Fibroblast of skin of scalp (primary cell): ENCODE measurements at regions not wholly inside any gene's neighbourhood (a gene's known extent, or its start where the extent isn't known, plus 50 kb on each side); places are given as distances from the start of the nearest gene placed in this dataset.

ENCODE experiments used
- DNase-seq: peaks from one replicate; pipeline ENCODE4 v3.0.0-alpha.2; 2013

DNA sequence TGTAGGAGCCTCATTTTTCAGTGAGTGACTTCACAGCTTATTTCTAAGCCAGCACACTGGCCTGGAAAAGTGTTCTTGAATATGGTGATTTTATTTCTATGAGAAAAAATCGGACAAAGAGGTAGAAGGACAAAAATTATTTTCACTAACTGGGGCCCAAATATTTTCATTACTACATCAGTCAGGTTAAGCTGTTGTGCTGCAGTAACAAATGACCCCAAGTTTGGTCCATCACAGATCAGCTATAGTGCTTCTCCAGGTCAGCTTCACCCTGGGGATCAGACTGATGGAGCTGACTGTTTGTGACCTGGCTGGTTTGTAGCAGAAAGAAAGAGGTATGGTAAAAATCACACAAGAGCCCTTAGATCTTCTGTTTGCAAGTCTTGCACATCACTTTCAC lies 97.9 kb upstream of the STT3B start:
- DNase-seq: no peak

DNA sequence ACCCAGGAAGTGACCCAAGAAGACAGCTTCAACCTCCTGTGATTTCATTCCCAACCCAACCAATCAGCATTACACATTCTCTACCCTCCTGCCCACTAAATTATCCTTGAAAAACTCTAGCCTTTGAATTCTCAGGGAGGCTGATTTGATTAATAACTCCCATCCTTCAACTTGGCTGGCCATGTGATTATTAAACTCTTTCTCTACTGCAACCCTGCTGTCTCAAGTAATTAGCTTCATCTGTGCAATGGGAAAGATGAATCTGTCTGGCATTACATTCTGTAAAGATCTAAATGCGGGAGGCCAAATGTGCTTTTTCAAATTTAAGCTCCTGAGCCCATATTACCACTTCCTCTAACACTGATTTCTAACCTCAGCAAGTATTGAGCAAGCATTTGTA lies 95.9 kb upstream of the STT3B start:
- no peak for DNase-seq

DNA sequence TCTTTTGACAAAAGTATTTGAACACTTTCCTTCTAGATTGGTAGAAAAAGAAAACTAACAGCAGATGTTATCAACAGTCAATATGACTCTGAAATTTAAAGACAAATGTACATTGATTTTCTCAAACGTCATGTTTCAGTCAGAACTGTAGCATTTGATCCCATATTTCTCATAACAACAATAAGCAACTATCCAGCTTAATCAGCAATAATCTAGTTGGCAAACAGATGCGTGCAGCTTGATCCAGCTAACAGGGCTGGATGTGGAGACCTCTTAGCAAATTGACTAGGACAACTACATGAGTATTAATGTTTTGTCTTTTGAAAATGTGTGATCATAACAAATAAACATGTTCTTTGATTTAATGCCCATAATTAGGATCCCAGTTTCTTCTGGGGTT lies 94.0 kb upstream of the STT3B start:
- DNase-seq: no peak

DNA sequence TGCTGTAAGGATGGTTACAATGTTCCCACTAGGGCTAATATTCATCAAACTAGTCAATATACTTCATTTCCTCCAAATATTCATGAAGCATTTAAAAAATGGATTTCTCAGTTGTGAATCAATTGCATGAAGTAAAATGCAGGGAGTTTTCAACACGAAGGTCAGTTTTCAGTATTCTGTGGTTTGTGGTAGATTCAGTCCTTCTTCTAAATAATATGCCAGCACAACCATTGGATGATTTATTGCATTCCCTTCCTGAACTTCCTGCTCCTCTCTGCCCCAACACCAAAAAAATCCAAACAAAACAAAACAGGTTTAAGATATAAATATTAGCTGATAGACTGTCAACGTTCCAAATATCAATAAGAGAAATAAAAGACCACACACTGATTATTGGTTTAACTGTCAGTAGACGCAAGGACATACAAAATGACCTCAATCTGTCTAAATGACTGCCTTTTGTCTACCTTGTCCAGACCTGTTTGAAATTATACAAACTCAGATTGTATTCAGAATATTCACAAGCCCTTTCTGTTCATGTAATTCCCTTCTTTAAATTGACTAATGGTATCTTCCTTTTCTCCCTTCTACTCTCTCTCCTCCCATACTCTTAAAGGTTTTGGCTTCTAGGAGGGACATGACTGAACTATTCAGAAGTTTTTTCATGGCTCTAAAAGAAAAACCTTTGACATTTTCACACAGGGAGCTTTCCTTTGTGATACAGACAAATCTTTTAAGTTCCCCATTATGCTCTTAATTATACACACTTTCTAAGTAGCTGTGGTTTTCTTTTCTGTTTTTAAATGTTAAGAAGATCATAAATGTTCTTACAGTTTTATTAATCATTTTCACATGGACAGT lies 92.6 kb upstream of the STT3B start:
- DNase-seq: no peak

DNA sequence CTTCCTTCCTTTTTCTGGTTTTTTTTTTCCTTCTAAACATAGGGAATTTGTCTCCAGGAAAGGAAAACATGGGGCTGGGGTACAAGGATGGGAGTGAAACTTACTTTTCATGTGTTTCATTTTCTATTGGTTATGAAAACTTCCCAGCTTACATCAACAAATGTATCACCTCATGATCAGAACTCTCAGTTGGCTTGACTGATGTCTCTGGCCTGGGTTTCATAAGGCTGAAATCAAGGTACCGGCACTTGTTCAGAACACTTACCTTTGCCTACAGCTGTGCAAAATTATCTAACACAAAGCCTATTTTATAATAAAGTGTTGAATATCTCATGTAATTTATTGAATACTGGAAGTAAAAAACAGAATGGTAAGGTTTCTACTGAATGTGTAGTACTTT lies 91.8 kb upstream of the STT3B start:
- DNase-seq: no peak

DNA sequence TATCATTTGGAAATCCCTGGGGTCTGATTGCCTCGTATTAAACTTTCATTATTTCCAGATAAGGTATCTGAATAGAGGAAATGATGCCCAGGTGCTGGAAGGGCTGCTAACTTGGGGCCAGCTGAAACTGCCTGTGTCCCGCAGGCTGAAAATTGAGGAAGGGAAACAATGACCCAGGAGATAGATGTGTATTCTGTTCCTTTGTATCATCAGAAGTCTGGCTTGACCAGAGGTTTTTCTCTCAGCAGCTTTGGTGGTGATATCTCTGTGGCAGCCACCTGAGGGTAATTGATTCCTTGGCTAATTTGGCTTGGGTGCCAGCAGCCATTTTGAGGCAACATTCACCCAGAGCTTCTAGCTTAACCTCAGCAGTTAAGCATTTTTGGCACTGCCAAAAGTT lies 90.0 kb upstream of the STT3B start:
- no peak for DNase-seq

DNA sequence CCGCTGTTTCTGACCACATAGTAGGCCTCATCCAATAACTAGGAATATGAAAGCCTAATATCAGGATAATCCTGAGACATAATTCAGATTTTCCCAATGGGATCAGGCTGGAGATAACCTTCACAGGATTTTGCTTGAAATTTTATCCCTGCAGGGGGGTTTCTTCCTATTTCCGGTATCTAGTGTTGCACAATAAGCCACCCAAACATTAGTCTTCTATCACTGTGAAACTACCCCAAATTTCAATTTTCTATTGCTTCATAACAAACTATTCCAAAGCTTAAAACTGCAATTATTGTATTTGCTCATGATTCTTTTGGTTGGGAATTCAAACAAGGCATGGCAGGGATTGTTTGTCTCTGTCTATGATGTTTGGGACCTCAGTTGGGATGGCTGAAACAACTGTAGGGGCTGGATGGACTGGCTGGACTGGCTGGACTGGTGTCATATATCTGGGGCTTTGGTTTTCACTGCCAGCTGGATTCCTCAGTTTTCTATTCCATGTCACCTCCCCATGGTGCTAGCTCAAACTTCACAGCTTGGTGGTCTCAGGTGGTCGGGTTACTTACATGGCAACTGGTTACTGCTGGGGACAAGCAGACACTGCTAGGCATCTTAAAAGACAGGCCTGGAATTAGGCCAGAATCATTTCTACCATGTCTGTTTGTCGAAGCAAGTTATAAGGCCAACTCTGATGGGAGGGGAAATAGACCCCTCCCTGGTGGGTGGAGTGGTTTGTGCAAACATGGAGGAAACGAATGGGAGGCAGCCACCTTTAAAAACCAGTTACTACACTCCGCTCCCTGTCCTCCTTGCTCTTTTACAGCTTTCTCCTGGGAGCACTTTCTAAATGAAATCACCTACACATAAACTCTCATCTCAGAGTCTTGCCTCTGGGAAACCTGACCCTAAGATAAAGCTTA lies 88.2 kb upstream of the STT3B start:
- no peak for DNase-seq

DNA sequence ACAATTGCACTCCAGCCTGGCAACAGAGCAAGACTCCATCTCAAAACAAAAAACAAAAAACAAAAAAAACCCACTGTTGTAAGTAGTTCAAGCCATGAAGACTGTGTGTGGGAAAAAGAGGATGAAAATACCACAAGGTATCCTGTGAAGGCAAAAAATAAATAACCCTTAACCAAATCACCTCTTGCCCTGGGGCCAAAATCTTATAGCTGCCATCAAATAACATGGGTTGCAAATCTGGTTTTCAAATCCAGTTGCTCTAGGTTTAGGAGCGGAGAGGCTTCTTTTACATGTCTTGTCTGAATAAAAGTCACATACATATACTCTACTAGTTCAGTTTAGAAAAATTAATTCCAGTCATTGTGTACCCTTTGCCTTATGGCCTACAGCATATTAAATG lies 87.0 kb upstream of the STT3B start:
- no peak for DNase-seq

DNA sequence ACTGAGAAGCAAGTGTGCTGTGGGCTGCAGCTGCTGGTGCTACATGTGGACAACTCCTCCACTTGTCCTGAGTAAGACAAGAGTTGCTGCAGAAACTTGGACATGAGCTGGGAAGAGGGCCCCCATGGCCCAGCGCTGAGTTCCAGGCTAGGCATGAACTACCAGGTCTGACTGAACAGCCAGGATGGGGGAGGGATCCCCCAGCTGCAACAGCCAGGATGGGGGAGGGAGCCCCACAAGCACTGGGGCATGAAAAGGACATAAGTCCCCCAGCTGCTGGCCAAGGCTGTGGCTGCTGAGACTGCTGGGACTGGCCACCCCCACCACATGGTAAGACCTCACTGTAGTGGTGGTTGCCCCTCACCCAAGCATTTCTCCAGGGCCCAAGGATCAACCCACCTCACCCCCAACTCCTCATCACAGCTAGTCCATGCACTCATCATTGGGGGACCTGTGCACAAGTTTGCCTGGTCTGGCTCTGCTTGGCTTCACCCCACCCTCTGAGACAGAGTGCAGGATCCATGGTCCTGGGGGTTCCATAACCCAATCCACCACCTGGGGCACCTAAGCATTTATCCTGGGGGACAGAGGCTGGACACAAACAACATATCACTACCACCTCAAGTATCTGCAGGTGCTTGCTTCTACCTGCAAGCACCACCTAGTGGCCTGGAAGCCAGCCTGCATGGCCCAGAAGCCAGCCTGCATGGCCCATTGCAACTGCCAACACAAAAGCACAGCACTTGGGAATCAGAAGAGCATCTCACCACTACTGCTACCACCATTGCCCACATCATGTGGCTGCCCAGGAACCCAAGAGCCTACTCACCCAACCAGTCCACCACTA lies 84.5 kb upstream of the STT3B start:
- DNase-seq: no peak

DNA sequence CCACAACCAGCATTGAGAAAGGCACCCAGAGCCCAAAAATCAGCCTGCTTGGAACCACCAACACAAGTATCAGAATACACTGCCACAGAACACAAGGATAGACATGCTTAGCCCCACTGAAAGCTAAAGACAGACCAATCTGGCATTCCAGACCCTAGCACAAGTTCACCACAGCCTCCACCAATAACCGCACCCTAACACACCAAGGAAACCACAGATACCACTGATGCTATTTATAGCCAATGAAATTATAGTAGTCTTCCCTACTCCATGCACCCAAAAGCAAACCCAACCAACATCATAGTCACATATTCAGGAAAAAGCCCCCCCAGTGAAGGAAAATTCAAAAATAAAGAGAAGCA lies 83.9 kb upstream of the STT3B start:
- no peak for DNase-seq

DNA sequence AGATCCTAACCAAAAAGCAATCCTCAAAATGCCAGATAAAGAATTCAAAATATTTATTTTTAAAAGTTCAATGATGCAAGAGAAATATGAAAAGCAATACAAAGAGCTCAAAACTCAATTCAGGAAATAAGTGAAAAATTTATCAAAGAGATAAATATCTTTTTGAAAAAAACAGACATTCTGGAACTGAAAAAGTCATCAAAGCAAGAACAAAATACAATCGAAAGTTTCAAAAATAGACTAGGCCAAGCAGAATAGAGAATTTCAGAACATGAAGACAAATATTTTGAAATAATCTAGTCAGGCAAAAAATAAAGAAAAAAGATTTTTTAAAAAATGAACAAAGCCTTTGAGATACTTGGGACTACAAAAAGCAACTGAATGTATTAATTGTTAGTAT lies 83.4 kb upstream of the STT3B start:
- DNase-seq: no peak

DNA sequence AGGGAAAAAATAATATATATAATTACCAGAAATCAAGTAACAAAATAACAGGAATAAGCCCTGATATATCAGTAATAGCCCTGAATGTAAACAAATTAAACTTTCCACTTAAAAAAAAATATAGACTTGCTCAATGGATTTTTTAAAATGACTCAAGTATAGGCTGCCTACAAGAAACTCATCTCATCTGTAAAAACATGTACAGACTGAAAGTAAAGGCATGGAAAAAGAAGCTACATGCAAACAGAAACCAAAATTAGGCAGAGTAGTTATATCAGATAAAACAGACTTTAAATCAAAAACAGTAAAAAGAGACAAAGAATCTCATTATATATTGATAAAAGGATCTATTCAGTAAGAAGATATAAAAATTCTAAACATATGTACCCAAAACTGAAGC lies 82.4 kb upstream of the STT3B start:
- no peak for DNase-seq

DNA sequence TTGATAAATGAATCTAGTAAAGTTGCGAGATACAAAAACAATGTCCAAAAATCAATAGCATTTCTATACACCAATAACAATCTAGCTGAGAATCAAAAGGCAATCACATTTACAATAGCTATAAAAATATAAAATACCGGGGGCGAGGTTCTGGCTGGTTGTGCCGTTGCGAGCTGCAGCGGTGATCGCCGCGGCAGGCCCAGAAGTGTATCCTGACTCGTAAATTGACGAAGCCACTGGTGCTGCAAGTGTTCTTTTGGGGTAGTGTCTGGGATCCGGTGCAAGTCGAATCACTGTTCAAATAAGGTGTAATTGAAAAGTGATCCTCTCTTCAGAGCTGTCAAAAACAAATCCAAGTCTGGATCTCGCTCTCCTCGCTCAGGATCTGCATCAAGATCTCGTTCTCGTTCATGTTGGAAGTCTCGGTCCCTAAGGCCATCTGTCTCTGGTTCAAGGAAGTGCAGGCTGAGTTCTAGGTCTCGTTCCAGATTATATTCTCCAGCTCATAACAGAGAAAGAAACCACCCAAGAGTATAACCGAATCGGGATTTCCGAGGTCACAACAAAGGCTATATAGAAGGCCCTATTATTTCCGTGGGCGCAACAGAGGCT lies 80.1 kb upstream of the STT3B start:
- DNase-seq: no peak

DNA sequence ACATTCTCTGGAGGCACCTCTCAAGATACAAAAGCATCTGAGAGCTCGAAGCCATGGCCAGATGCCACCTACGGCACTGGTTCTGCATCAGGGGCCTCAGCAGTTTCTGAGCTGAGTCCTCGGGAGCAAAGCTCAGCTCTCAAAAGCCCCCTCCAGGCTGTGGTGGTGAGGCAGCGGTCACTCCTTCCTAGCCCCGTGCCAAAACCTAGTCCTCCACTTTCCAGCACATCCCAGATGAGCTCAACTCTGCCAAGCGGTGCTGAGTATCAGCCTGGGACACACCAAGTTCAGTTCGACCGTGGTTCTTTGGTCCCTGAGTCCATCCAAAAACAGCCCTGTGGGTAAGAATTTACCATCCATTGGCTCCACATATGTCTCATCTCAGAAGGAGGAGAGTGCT lies 79.3 kb upstream of the STT3B start:
- DNase-seq: no peak

DNA sequence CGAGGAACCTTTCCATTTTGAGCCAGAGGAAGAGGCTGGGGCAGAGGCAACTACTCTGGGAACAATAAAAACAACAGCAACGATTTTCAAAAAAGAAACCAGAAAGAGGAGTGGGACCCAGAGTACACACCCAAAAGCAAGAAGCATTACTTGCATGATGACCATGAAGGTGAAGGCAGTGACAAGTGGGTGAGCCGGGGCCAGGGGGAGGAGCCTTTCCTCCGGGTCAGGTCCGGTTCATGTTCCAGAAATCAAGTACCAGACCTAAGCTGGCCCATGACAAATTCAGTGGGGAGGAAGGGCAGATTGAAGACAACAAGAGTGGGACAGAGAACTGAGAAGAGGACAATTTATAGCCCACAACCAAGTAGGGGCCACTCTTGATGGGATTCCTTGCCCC lies 77.2 kb upstream of the STT3B start:
- DNase-seq: no peak

DNA sequence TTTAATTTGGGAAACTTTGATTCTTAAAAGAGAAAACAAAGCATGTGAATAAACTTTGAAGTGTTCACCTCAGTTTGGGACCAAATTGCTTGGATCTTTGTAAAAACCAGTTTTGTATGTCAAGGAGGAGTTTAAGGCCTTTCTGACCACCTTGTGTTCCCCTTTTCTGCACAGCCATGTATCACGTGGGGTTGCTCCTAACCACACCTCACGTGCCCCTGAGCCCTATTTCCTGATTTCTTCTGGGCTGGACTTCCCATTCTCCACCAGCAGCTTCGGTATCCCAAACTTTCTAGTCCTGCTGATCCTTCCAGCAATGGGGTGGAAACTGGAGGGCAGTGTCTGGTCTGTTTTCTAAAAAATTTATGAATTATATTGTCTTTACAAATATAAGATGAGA lies 76.4 kb upstream of the STT3B start:
- no peak for DNase-seq

DNA sequence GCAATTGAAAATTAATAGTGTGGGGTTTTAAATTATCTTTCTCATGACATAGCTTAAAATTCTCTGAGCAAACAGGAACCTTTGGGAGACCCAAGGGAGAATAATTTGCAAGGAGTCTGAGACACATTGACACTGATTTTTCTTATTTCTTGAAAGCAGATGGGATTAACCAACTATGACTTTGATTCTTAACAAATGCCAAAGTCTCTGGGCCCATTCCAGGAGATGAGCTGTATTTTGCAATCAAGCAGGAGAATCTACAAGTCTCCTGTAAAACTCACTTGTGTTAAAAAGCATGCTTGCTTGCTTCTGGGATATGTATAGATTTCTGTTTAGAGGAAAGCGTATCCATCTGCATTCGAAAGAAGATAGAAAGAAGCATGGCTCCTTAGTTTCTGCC lies 71.3 kb upstream of the STT3B start:
- no peak for DNase-seq

DNA sequence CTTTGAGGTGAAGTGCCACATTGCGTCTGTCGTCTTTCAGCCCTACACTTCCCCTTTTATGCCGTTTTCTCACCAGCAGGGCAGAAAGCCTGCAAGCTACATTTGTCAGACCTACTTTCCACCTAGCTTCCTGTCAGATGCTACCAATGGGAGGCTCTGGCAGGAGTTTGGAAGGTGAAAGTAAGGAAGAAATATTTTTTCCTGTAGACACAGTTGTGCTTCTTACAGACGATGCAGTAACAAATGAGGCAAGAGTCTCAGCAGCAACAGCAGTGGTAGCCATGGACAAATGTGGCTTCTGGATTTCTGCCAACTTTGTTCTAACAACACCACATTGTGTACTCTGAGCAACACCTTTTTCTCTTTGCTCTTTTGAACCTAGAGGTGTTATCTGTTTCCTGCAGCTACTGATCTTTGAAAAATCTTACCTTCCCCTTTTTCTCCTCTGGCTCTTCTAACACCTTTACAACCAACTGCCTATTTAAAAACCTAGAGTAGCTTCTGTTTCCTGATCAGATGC lies 70.6 kb upstream of the STT3B start:
- DNase-seq: no peak

DNA sequence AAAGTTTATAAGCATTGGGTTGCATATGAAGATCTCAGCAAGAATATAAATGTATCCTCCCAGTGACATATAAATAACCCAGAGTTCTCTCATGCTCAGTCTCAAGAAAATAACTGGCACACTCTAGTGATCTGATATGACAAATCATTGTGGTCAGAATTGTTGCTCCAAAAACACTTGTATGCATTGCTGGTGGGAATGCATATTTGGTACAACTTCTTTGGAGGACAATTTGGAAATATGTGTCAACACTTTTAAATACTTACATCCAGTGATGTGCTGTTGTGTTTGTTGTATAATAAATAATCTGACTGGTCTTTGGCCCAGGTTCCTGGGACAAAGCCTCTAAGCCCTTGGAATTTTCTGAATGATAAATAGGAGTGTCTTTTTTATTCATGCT lies 66.7 kb upstream of the STT3B start:
- DNase-seq: peak; percentile 5

DNA sequence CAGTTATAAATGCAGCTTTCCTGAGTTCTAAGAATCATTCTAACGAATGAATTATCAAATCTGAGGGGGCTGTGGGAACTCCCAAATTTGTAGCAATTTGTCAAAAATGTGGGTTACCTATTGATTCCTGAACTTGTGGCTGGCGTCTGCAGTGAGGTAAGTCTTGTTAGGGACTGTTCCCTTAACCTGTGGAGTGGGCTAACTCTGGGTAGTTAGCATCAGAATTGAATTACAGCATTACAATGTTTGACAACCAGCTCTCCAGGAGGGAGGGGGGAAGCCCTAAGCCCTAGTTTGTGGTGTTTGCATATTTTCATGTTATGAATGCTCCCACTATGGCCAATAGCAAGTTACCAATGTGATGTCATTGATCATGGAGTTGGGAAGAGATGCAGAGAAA lies 65.9 kb upstream of the STT3B start:
- DNase-seq: no peak

DNA sequence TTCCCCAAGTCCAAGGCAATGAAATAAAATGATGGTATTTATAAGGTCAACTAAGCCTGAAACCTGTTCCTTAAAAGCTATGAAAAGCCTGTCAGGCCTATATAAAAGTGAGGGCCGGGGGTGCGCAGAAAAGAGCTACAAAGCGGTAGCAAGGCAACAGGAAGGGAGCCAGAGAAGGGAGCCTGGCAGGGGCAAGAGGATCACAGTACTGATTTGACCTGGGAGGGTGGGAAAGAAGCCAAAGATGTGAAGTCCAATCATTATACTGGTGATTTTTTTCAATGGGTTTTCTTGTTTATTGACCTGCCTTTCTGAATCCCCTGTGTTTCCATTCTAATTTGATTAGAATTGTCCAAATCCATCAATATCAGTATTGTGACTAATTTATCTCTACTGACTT lies 64.3 kb upstream of the STT3B start:
- no peak for DNase-seq

DNA sequence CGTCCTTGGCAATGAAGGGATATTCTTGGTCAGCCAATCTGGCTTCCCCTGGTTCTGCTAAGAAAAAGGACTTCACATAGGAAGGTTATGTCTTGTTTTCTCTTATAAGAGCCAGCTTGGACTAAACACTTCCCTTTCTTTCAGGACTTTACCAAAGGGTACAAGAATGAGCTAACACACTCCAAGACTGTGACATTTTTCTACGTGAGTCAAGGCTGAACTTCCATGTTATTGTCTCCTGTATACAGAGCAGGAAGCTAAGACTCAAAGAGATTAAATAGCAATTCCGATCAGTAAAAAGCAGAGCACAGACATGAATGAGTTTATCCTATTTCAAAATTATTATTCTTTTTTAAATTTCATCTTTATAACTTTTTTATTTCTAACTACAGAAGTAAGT lies 63.3 kb upstream of the STT3B start:
- DNase-seq: no peak
